CD14-positive monocyte (primary cell): ENCODE measurements at regions not wholly inside any gene's neighbourhood (a gene's known extent, or its start where the extent isn't known, plus 50 kb on each side); places are given as distances from the start of the nearest gene placed in this dataset.

ENCODE experiments used
- DNase-seq, 3 donors: peaks; one replicate each; pipeline ENCODE4 v3.0.0-alpha.2; 2011 to 2022
- H2AFZ ChIP-seq: 2 replicates; pipeline ENCODE4 v1.6.0; 2012; ENCODE audit warnings: mild to moderate bottlenecking, low read depth, low read length, inconsistent platforms; ENCODE audit not compliant: insufficient read depth, poor library complexity, severe bottlenecking
- H3K27ac ChIP-seq, 2 donors: 1 replicate in 1 of 2; 2 replicates in 1 of 2; pipeline ENCODE4 v1.5.1; 2012 to 2013; ENCODE audit warnings: low read length in 2 of 2, control low read depth in 1 of 2, inconsistent platforms in 1 of 2, low read depth in 1 of 2, mild to moderate bottlenecking in 1 of 2
- H3K27me3 ChIP-seq, 2 donors: one replicate each; pipeline versions ENCODE4 v1.6.0 to v1.6.1; 2011 to 2013; ENCODE audit warnings: low read length in 2 of 2; ENCODE audit not compliant: control insufficient read depth in 2 of 2, insufficient read depth in 2 of 2
- H3K36me3 ChIP-seq, 2 donors: replicated peaks in 1 of 2; 1 replicate in 1 of 2; 2 replicates in 1 of 2; pipeline versions ENCODE4 v1.5.1 to v1.6.1; 2012 to 2013; ENCODE audit warnings: low read length in 2 of 2, control low read depth in 1 of 2, inconsistent platforms in 1 of 2, mild to moderate bottlenecking in 1 of 2; ENCODE audit not compliant: insufficient read depth in 2 of 2, control insufficient read depth in 1 of 2
- H3K4me1 ChIP-seq, 2 donors: 1 replicate in 1 of 2; 2 replicates in 1 of 2; pipeline versions ENCODE4 v1.5.1 to v1.6.1; 2012 to 2013; ENCODE audit warnings: low read length in 2 of 2, control low read depth in 1 of 2, inconsistent platforms in 1 of 2, mild to moderate bottlenecking in 1 of 2, moderate library complexity in 1 of 2; ENCODE audit not compliant: insufficient read depth in 2 of 2, control insufficient read depth in 1 of 2
- H3K4me2 ChIP-seq: replicated peaks from 2 replicates; pipeline ENCODE3; 2012; ENCODE audit warnings: low read length, moderate library complexity, mild to moderate bottlenecking; ENCODE audit not compliant: poor library complexity, severe bottlenecking; ENCODE audit errors: extremely low read depth
- H3K4me3 ChIP-seq, 3 experiments: fragments of 200-600 bp in 1 of 3; sonication (generic) in 1 of 3; replicated peaks in 1 of 3; 1 replicate in 2 of 3; 2 replicates in 1 of 3; pipeline ENCODE4 v1.5.1; 2011 to 2013; ENCODE audit warnings: low read length in 3 of 3, mild to moderate bottlenecking in 3 of 3, control low read depth in 2 of 3, low read depth in 2 of 3, inconsistent platforms in 1 of 3, moderate library complexity in 1 of 3
- H3K79me2 ChIP-seq: 2 replicates; pipeline ENCODE4 v1.6.0; 2012; ENCODE audit warnings: mild to moderate bottlenecking, control low read depth, inconsistent platforms, low read length, moderate library complexity; ENCODE audit not compliant: insufficient read depth
- H3K9ac ChIP-seq: 2 replicates; pipeline ENCODE4 v1.6.0; 2017; ENCODE audit warnings: low read length, mild to moderate bottlenecking; ENCODE audit not compliant: insufficient read depth, poor library complexity, severe bottlenecking
- H3K9me3 ChIP-seq, 2 donors: replicated peaks in 1 of 2; 1 replicate in 1 of 2; 2 replicates in 1 of 2; pipeline versions ENCODE4 v1.5.1 to v1.6.1; 2012 to 2013; ENCODE audit warnings: low read length in 2 of 2, control low read depth in 1 of 2; ENCODE audit not compliant: control insufficient read depth in 1 of 2, insufficient read depth in 1 of 2
- H4K20me1 ChIP-seq: 2 replicates; pipeline ENCODE4 v1.6.0; 2012; ENCODE audit warnings: mild to moderate bottlenecking, low read length, control low read depth, moderate library complexity; ENCODE audit not compliant: insufficient read depth
- H3K27ac Mint-ChIP-seq, 7 donors: one replicate each; pipeline ENCODE4 v1.8.0; 2020; ENCODE audit warnings: mild to moderate bottlenecking in 7 of 7, mixed read lengths in 7 of 7, moderate library complexity in 6 of 7, inconsistent platforms in 2 of 7
- H3K27me3 Mint-ChIP-seq, 3 donors: one replicate each; pipeline ENCODE4 v1.8.0; 2021 to 2022; ENCODE audit warnings: low read depth in 3 of 3, mild to moderate bottlenecking in 3 of 3, mixed read lengths in 3 of 3, moderate library complexity in 3 of 3, inconsistent platforms in 1 of 3
- H3K36me3 Mint-ChIP-seq, 2 donors: one replicate each; pipeline ENCODE4 v1.8.0; 2020; ENCODE audit warnings: mixed read lengths in 2 of 2, inconsistent platforms in 1 of 2, mild to moderate bottlenecking in 1 of 2
- H3K4me1 Mint-ChIP-seq: one replicate; pipeline ENCODE4 v1.8.0; 2020; ENCODE audit warnings: mild to moderate bottlenecking, mixed read lengths
- H3K4me3 Mint-ChIP-seq, 2 donors: one replicate each; pipeline ENCODE4 v1.8.0; 2020; ENCODE audit warnings: mild to moderate bottlenecking in 2 of 2, mixed read lengths in 2 of 2, moderate library complexity in 1 of 2
- H3K9me3 Mint-ChIP-seq, 7 donors: one replicate each; pipeline ENCODE4 v1.8.0; 2020 to 2022; ENCODE audit warnings: mixed read lengths in 7 of 7, mild to moderate bottlenecking in 6 of 7, moderate library complexity in 6 of 7, inconsistent platforms in 2 of 7
- CTCF ChIP-seq: fragments of 200-600 bp; IDR thresholded peaks from one replicate; pipeline ENCODE4 v1.8.0; 2022; ENCODE audit warnings: antibody characterized with exemption, mild to moderate bottlenecking
- WGBS: methylation state at CpG from one replicate; pipeline ENCODE4 v1.1.5; 2013; ENCODE audit warnings: missing lambda C conversion rate; ENCODE audit not compliant: insufficient coverage; 5-methylcytosine and 5-hydroxymethylcytosine counted together
- intact Hi-C, 2 donors: fragments of 100-400 bp; cut with micrococcal nuclease; formaldehyde crosslinking; loops; one replicate each; pipeline versions ENCODE4 v1.15.0 to v1.15.1; 2023

- no peak for DNase-seq
- WGBS = no CpG with 5 or more reads among the region's 3 CpGs
- Histone ChIP-seq H3K9ac (no peak overlapping the region), H3K4me3 (no peak overlapping the region), H3K9me3 (no peaks in the 10 kb centered on the region), H3K27ac (no peak overlapping the region), H3K36me3 (no peaks in the 10 kb centered on the region), H3K27me3 (no peaks in the 10 kb centered on the region), H3K4me2 (no peak overlapping the region), H3K4me1 (peaks cover 24 to 35% of the 10 kb centered on the region in 2 donors), H2AFZ (no peak overlapping the region), H3K79me2 (no peaks in the 10 kb centered on the region), H4K20me1 (no peaks in the 10 kb centered on the region)
- no peaks in the 10 kb centered on the region for H3K9me3 Mint-ChIP-seq
- intact Hi-C loops = no loop called here
- H3K36me3 Mint-ChIP-seq = no peaks in the 10 kb centered on the region
- no peak overlapping the region for H3K27ac Mint-ChIP-seq
- H3K27me3 Mint-ChIP-seq = peaks cover 2 to 6% (median 2%) of the 10 kb centered on the region in 3 donors
- H3K4me1 Mint-ChIP-seq = peaks cover 35% of the 10 kb centered on the region
- no peak overlapping the region for H3K4me3 Mint-ChIP-seq
- TF ChIP-seq CTCF = no peak
Observed at GRCh38 chr12:111189792-111190191, 179.1 kb downstream of the PHETA1 start.

- H3K36me3 ChIP-seq = no peaks in the 10 kb centered on the region
- H3K27ac ChIP-seq = no peak overlapping the region
- no peak overlapping the region for H3K4me2 ChIP-seq
- H4K20me1 ChIP-seq = no peaks in the 10 kb centered on the region
- no peak for TF ChIP-seq CTCF
- H2AFZ ChIP-seq = no peak overlapping the region
- intact Hi-C loops = no loop called here
- DNase-seq = no peak
- Mint-ChIP-seq H3K4me3 (no peak overlapping the region), H3K27me3 (peaks cover 2 to 6% (median 2%) of the 10 kb centered on the region in 3 donors), H3K4me1 (peaks cover 32% of the 10 kb centered on the region), H3K27ac (no peak overlapping the region), H3K9me3 (no peaks in the 10 kb centered on the region), H3K36me3 (no peaks in the 10 kb centered on the region)
- H3K27me3 ChIP-seq = no peaks in the 10 kb centered on the region
- no peaks in the 10 kb centered on the region for H3K79me2 ChIP-seq
- H3K9me3 ChIP-seq = no peaks in the 10 kb centered on the region
- H3K4me3 ChIP-seq = no peak overlapping the region
- peaks cover 20 to 30% of the 10 kb centered on the region in 2 donors for H3K4me1 ChIP-seq
- no peak overlapping the region for H3K9ac ChIP-seq
- WGBS = 89% methylated on average over 7 of the region's 8 CpGs
Observed at GRCh38 chr12:111188436-111188835, 180.5 kb downstream of the PHETA1 start.
